PC-3 (cell line): ENCODE measurements at regions not wholly inside any gene's neighbourhood (a gene's known extent, or its start where the extent isn't known, plus 50 kb on each side); places are given as distances from the start of the nearest gene placed in this dataset.

Source experiments
- ATAC-seq: fragments of 200-7000 bp; cut with Tn5 transposase; 2 replicates; pipeline ENCODE4 v1.9.1; 2020; ENCODE audit warnings: mild to moderate bottlenecking, moderate library complexity
- BruUV-seq: library from RNA; stranded (reverse); fragments of 400-500 nt; replicated peaks from 2 replicates; lab custom pipeline; 2021; lab: Mats Ljungman, UMichigan
- CTCF ChIA-PET: fragments of 300-600 bp; sonication (Branson Sonifier 250); formaldehyde crosslinking; loops from one replicate; lab custom pipeline; 2022; ENCODE audit warnings: antibody characterized with exemption; lab: Charles Lee
- POLR2A ChIA-PET: fragments of 300-600 bp; sonication (Branson Sonifier 250); formaldehyde crosslinking; loops from one replicate; lab custom pipeline; 2022; ENCODE audit warnings: antibody characterized with exemption; ENCODE audit not compliant: unreplicated experiment; lab: Charles Lee
- DNase-seq: peaks from one replicate; pipeline ENCODE4 v3.0.0-alpha.2; 2015
- H2AFZ ChIP-seq: fragments of 300-600 bp; sonication (generic); 2 replicates; pipeline ENCODE4 v1.6.0; 2016; ENCODE audit warnings: antibody characterized with exemption, low read length
- H3F3A ChIP-seq: fragments of 300-600 bp; sonication (generic); one replicate; pipeline ENCODE4 v1.6.0; 2017; ENCODE audit warnings: antibody characterized with exemption, low read length, control low read depth, mild to moderate bottlenecking; ENCODE audit not compliant: unreplicated experiment
- H3K27ac ChIP-seq: fragments of 300-600 bp; sonication (generic); 2 replicates; pipeline ENCODE4 v1.5.1; 2016; ENCODE audit warnings: mild to moderate bottlenecking, low read length
- H3K27me3 ChIP-seq: fragments of 300-600 bp; sonication (generic); 2 replicates; pipeline ENCODE4 v1.6.1; 2016; ENCODE audit warnings: low read length, mixed read lengths
- H3K36me3 ChIP-seq: fragments of 300-600 bp; sonication (generic); 2 replicates; pipeline ENCODE4 v1.6.1; 2016; ENCODE audit warnings: low read depth, mixed run types, low read length, mixed read lengths
- H3K4me1 ChIP-seq: fragments of 300-600 bp; sonication (generic); 2 replicates; pipeline ENCODE4 v1.5.1; 2016; ENCODE audit warnings: low read length; ENCODE audit not compliant: insufficient read depth
- H3K4me2 ChIP-seq: fragments of 300-600 bp; sonication (generic); 2 replicates; pipeline ENCODE4 v1.6.0; 2016; ENCODE audit warnings: low read length
- H3K4me3 ChIP-seq: fragments of 300-600 bp; sonication (generic); 2 replicates; pipeline ENCODE4 v1.5.1; 2016; ENCODE audit warnings: mild to moderate bottlenecking, low read length, mixed read lengths
- H3K79me2 ChIP-seq: fragments of 300-600 bp; sonication (generic); 2 replicates; pipeline ENCODE4 v1.6.1; 2017; ENCODE audit warnings: low read length, mixed read lengths
- H3K9ac ChIP-seq: fragments of 300-600 bp; sonication (generic); 2 replicates; pipeline ENCODE4 v1.6.0; 2016; ENCODE audit warnings: mild to moderate bottlenecking, low read length
- H3K9me2 ChIP-seq: fragments of 300-600 bp; sonication (generic); replicated peaks from 2 replicates; pipeline ENCODE4 v1.6.1; 2016; ENCODE audit warnings: mixed run types, low read length, mixed read lengths
- H3K9me3 ChIP-seq: fragments of 300-600 bp; sonication (generic); 2 replicates; pipeline ENCODE4 v1.6.1; 2016; ENCODE audit warnings: low read length, mixed read lengths
- H4K20me1 ChIP-seq: fragments of 300-600 bp; sonication (generic); 2 replicates; pipeline ENCODE4 v1.6.1; 2016; ENCODE audit warnings: low read length, mixed read lengths
- EZH2 ChIP-seq: fragments of 300-600 bp; sonication (generic); IDR thresholded peaks from one replicate; pipeline ENCODE4 v1.6.1; 2017; ENCODE audit warnings: antibody characterized with exemption, mild to moderate bottlenecking, low read length; ENCODE audit not compliant: unreplicated experiment
- EZH2phosphoT487 ChIP-seq: fragments of 300-600 bp; sonication (generic); IDR thresholded peaks from 2 replicates; pipeline ENCODE4 v1.6.1; 2018; ENCODE audit warnings: mild to moderate bottlenecking, antibody characterized with exemption, low read length, borderline replicate concordance
- intact Hi-C: fragments of 100-400 bp; cut with micrococcal nuclease; formaldehyde crosslinking; loops from 2 replicates; pipeline ENCODE4 v1.9.0; 2023
- TF ChIP-seq, protein P1 (sequence below): fragments of 300-600 bp; sonication (generic); conservative IDR thresholded peaks from 2 replicates; pipeline ENCODE4 v1.5.1; 2017; ENCODE audit warnings: antibody characterized with exemption, low read depth, mild to moderate bottlenecking, low read length

DNA sequence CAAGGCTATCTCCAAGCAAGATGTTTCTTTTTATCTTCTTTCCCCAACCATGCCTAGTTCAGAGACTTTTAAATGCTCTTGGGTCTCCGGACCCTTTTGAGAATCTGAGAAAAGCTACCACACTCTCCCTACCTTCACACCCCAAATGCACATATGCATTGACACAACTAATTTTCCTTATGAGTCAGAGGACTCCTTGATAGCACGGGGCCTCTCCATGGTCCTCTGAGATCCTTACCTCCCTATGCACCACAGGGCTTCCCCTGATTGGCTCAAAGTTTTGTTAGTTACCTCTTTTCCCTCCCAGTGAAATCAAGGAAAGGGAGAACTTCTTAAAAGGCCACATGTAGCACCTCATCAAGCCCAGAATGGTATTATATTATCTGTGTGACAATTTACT lies 86.8 kb upstream of the ATP6AP2 start:
- peaks cover 24% of the 10 kb centered on the region; the same call in 1 of the 2 replicates for H3K27me3 ChIP-seq
- CTCF ChIA-PET: no interaction called here

DNA sequence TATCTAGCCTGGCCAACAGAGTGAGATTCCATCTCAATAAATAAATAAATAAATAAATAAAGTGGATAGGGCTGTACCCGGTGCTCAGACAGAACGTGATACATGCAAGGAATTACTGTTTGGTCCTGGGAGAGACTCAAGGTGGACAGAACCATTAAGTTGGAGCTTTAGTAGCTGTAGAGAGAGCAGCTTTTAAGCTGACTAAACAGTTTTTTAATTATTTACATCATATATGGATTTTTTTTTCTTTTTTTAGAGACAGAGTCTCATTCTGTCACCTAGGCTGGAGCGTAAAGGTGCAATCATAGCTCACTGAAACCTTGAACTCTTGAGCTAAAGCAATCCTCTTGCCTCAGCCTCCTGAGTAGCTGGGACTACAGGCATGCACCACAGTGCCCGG lies 92.5 kb upstream of the ATP6AP2 start:
- no peak for DNase-seq
- H3K27ac ChIP-seq: no peak overlapping the region
- H3F3A ChIP-seq: no peaks in the 10 kb centered on the region
- BruUV-seq: no TSS peak
- no peaks in the 10 kb centered on the region for H3K9me3 ChIP-seq
- no peak overlapping the region for H3K9ac ChIP-seq
- CTCF ChIA-PET: no interaction called here
- H3K79me2 ChIP-seq: no peaks in the 10 kb centered on the region
- no peaks in the 10 kb centered on the region for H4K20me1 ChIP-seq
- intact Hi-C loops: no loop called here
- H3K27me3 ChIP-seq: 0 out of 2 replicates have a peak, but pooled peaks cover 8% of the 10 kb centered on the region
- ATAC-seq: no peak
- no peaks in the 10 kb centered on the region for H3K9me2 ChIP-seq
- POLR2A ChIA-PET: no interaction called here
- no peak overlapping the region for H2AFZ ChIP-seq
- H3K36me3 ChIP-seq: no peaks in the 10 kb centered on the region
- no peaks in the 10 kb centered on the region for H3K4me1 ChIP-seq
- no peak overlapping the region for H3K4me2 ChIP-seq
- TF ChIP-seq EZH2: no peak
- TF ChIP-seq EZH2phosphoT487: no peak
- TF ChIP-seq, protein P1, sequence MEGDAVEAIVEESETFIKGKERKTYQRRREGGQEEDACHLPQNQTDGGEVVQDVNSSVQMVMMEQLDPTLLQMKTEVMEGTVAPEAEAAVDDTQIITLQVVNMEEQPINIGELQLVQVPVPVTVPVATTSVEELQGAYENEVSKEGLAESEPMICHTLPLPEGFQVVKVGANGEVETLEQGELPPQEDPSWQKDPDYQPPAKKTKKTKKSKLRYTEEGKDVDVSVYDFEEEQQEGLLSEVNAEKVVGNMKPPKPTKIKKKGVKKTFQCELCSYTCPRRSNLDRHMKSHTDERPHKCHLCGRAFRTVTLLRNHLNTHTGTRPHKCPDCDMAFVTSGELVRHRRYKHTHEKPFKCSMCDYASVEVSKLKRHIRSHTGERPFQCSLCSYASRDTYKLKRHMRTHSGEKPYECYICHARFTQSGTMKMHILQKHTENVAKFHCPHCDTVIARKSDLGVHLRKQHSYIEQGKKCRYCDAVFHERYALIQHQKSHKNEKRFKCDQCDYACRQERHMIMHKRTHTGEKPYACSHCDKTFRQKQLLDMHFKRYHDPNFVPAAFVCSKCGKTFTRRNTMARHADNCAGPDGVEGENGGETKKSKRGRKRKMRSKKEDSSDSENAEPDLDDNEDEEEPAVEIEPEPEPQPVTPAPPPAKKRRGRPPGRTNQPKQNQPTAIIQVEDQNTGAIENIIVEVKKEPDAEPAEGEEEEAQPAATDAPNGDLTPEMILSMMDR: no peak
- no peak overlapping the region for H3K4me3 ChIP-seq

More for the DNA sequence above, 86.8 kb upstream of the ATP6AP2 start:
- Histone ChIP-seq H3K4me3 (no peak overlapping the region), H3K4me2 (no peak overlapping the region), H3K4me1 (no peaks in the 10 kb centered on the region), H3K9me2 (no peaks in the 10 kb centered on the region), H4K20me1 (no peaks in the 10 kb centered on the region), H3F3A (no peaks in the 10 kb centered on the region), H3K9me3 (no peaks in the 10 kb centered on the region), H3K36me3 (no peaks in the 10 kb centered on the region), H3K27ac (no peak overlapping the region), H3K9ac (no peak overlapping the region), H2AFZ (no peak overlapping the region), H3K79me2 (no peaks in the 10 kb centered on the region)
- ATAC-seq (no peak), DNase-seq (no peak)
- TF ChIP-seq, protein P1: no peak
- TF ChIP-seq EZH2phosphoT487 (no peak), EZH2 (no peak)
- intact Hi-C loops: no loop called here
- BruUV-seq: no TSS peak
- POLR2A ChIA-PET: no interaction called here

DNA sequence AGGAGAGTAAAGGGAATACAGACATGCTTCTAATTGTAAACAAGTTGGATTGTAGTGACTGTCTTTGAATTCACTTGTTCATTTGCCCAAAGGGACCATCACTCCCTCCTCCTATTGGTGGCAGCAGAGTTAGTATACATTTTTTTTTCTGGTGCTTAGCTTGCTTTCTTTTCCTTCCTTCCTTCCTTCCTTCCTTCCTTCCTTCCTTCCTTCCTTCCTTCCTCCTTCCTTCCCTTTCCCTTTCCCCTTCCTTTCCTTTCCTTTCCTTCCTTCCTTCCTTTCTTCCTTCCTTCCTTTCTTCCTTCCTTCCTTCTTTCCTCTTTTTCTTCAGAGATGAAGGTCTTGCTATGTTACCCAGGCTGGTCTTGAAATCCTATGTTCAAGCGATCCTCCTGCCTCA lies 94.8 kb upstream of the ATP6AP2 start:
- Histone ChIP-seq H3K4me1 (no peaks in the 10 kb centered on the region), H3K9me3 (no peaks in the 10 kb centered on the region), H3K79me2 (no peaks in the 10 kb centered on the region), H2AFZ (no peak overlapping the region), H4K20me1 (no peaks in the 10 kb centered on the region), H3K27ac (no peak overlapping the region), H3K4me2 (no peak overlapping the region), H3F3A (no peaks in the 10 kb centered on the region), H3K36me3 (no peaks in the 10 kb centered on the region), H3K9me2 (no peaks in the 10 kb centered on the region), H3K4me3 (no peak overlapping the region), H3K9ac (no peak overlapping the region), H3K27me3 (0 out of 2 replicates have a peak, but pooled peaks cover 8% of the 10 kb centered on the region)
- intact Hi-C loops: no loop called here
- no peak for DNase-seq
- TF ChIP-seq EZH2phosphoT487 (no peak), EZH2 (no peak)
- TF ChIP-seq, protein P1: no peak
- ChIA-PET POLR2A (no interaction called here), CTCF (no interaction called here)
- no TSS peak for BruUV-seq
- ATAC-seq: no peak
